GM18867 (cell line): ENCODE measurements at regions not wholly inside any gene's neighbourhood (a gene's known extent, or its start where the extent isn't known, plus 50 kb on each side); places are given as distances from the start of the nearest gene placed in this dataset.

ENCODE experiments used
- ATAC-seq: cut with Tn5 transposase; IDR thresholded peaks from one replicate; pipeline ENCODE4 v1.9.1; 2021; ENCODE audit warnings: mild to moderate bottlenecking, moderate library complexity; ENCODE audit not compliant: unreplicated experiment

DNA sequence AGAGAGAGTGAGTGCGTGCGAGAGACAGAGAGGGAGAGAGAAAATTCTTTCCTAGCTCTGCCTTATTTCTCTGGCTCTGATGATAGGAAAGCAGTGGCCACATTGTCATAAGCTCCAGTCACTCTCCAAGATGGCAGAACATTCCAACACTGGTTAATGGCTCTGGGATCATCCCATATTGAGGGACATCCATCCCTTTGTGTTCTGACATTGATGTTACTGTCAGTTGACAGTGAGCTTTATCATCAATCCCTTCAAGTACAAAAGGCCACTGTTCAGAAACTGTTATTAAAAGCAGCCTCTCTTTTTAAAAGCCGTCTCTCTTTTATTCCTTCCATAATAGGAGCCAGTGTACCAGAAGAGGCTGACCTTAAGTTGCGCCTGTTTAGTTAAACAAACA lies 1084.9 kb upstream of the RBFOX1 start:
- ATAC-seq: no peak

- no peak for ATAC-seq
These were observed 1085.5 kb upstream of the RBFOX1 start for GRCh38 chr16:6247150-6247549.

GRCh38 chr16:6246266-6246665 lies 1086.4 kb upstream of the RBFOX1 start:
- ATAC-seq: no peak

DNA sequence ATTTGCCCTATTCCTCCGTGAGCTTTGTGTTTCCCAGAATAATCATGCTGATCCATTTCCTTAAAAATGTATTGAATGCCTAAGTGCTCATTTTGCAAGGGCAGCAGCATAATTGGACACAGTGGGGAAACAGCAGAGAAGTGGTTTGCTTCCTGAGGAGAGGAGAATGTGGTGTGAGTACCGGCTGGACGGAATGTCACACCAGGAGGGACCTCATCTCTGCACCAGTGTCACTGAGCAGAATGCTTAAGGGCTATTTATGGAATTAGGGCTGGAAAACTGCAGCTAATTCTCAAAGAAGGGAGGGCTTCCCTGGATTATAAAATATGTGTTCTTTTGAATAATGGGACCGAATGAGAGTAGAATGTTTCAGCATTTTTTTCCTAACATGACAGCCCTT lies 1100.6 kb upstream of the RBFOX1 start:
- ATAC-seq: no peak

DNA sequence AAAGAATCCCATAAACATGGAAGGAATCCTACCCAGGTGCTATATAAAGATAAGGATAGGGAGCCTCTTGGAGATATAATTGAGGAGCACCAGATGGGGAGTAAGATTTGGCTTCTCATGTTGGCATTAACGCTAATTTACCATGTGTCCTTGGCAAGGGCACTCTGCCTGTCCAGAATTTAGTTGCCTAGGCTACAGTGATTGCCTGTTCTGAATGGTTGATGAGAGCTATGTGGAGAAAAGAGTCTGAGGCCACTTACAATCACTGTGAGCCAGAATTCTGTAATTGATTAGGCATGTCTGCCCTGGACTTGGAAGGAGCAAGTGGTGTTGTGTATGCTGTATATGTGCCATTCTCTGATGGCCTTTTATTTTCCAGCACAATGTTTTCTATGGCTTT lies 1101.2 kb upstream of the RBFOX1 start:
- no peak for ATAC-seq

- no peak for ATAC-seq
These were observed 1103.5 kb upstream of the RBFOX1 start for GRCh38 chr16:6229186-6229585.

DNA sequence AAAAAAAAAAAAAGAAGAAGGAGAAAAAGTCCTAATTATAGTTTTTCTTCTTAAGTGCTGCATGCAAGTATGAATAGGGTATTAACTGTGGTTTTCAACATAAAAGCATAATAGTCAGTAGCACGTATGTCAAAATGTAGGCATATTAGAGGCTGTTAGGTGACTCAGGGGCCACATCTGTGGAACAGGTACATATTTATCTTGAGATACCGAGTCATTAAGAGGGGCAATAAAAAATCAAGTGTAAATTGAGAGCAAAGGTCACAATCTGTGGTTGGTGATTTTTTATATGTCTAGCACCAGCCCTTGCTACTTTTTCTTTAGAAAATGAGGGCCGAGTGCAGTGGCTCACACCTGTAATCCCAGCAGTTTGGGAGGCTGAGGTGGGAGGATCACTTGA lies 1113.8 kb upstream of the RBFOX1 start:
- no peak for ATAC-seq

DNA sequence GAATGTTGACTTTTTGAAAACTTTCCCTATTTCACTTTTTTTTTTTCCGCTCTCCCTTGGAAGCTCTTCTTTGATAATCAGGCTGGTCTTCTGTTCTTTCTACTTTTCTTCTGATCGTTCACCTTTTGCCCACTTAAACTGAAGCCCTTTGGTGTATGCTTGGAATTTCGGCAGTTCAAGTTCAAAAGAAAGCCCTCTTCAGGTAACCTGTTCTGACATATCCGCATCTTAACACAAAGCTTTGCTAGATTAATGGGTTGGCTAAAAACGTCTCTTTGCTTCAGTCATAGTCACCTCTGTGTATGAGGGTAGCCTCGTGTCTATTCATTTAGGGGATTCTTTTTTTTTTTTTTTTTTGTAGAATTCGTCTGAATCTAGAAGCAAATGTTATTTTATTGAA lies 1115.8 kb upstream of the RBFOX1 start:
- no peak for ATAC-seq

GRCh38 chr16:6211644-6212043 lies 1114.0 kb upstream of the EEF2KMT start:
- no peak for ATAC-seq

DNA sequence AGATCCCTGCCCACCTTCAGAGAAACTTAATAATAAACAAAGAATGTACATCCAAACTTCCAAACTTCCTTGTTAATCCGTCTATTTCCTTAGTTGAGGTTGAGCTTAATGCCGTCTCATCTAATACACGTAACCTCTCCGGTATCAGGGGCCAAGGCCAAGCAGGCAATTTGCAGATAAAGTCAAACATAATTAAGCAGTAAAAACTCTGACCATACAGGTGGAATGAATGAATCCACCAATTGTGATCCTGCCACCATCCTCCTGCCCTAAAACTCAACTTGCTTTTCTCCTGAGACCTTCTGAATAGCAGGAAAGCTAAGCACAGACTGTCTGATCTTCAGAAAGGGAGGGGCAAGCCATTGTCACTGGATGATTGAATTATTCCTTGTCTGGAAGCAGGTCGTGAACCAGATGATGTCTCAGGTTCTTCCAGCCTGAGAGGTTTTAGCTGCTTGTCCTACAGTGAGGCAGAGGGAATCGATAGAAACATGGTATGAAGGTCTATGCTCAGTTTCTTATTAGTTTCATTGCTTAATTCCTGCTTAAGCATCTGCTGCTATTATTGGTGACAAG lies 1111.8 kb upstream of the EEF2KMT start:
- ATAC-seq: no peak

DNA sequence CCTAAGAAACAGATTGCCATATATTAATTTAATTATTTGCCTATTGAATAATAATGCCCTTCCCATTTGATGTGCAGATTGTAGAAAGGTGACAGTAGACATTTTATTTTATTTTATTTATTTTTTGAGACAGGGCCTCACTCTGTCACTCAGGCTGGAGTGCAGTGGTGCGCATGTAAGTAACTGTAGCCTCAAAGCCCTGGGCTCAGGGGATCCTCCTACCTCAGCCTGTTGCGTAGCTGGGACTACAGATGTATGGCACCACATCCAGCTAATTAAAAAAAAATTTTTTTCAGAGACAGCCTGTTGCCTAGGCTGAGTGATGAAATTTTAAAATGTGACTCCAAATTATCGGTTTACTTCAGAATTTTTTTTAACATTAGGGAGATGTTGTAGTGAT lies 1110.0 kb upstream of the EEF2KMT start:
- no peak for ATAC-seq

DNA sequence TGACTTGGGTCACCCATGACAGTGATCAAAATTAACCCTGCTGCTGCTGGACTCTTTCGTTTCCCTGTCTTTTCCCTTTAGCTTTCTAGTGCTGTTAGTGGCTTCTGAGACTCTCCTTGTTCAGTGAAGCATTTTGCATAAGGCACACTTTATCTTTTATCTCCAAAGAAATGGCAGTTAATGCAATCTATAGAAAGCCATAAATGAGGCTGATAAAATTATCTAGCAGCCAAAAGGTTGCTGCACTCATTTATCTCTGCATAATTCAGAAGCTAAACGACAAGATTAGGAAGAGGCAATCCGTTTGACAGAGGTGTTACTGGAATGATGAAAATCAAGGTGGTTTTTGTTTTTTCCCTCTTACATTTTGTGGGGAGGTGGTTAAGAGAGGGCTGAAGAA lies 1109.5 kb upstream of the EEF2KMT start:
- no peak for ATAC-seq

DNA sequence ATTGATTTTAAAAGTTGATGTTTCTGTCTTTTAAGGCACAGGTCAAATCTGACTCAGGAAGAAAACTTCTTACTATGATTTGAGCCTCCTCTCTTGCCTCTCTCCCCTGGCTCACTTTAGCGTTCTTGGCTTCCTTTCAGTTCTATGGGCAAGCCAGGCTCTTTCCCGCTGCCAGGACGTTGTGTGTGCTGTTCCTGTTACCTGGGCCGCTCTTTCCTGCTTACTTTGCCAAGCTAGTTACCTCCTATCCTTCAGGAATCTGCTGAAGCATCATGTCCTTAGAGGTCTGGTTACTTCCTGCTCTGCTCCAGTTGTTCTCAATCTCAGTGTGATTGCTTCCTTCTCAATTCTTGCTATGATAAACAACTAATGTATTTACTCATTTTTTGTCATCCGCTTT lies 1108.5 kb upstream of the EEF2KMT start:
- no peak for ATAC-seq

GRCh38 chr16:6204945-6205344 lies 1107.3 kb upstream of the EEF2KMT start:
- no peak for ATAC-seq

DNA sequence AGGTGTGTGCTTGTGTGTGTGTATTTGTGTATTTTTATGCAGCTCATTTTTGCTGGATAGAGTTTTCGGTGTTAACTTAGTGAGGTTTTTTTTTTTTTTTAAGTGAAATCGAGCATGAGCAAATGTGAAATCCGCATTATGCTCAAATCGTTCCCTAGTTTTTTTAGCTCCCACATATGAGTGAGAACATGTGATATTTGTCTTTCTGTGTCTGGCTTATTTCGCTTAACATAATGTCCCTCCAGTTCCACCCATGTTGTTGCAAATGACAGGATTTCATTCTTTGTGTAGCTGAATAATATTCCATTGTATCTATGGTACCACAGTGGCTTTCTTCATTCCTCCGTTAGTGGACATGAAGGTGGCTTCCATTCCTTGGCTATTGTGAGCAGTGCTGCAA lies 1103.3 kb upstream of the EEF2KMT start:
- ATAC-seq: no peak

- no peak for ATAC-seq
These were observed 1102.7 kb upstream of the EEF2KMT start for GRCh38 chr16:6200271-6200670.

DNA sequence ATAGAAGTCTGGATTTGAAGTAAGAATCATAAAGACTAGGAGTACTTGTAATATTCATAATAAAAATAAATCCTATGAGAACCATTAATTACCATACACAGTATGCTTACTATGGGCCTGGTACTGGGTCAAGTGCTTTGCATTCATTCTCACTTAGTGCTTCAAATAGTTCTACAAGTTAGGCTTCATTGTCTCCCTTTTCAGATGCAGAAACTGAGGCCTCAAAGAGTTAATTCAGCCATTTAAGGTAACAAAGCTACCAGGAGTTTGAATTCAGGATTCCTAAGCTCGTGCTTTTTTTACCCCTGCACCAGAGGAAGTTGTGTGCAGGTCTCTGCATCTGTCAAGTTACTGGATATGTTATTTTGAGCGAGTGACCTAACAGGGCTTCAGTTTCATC lies 1098.4 kb upstream of the EEF2KMT start:
- no peak for ATAC-seq

GRCh38 chr16:6193718-6194117 lies 1096.1 kb upstream of the EEF2KMT start:
- no peak for ATAC-seq

GRCh38 chr16:6192984-6193383 lies 1095.4 kb upstream of the EEF2KMT start:
- no peak for ATAC-seq

GRCh38 chr16:6192532-6192931 lies 1094.9 kb upstream of the EEF2KMT start:
- no peak for ATAC-seq

DNA sequence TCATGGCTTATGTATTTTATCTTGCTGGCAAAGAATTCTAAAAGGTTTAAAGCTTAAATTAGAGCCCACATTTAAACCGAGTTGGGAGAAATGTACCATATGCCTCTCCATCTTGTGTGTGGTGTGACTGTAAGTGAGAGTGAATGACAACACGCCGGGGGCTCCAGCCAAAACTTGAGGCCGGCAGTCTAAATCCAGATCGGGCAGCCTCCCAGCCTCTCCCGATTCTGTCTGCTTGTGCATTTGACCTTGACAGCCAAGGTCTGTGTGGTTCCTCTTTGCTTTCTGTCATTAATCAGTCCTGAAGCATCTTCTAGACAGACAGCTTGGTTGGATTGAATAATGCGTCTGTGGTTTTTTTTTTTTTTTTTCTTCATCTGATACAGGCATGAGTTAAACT lies 1093.2 kb upstream of the EEF2KMT start:
- no peak for ATAC-seq

GRCh38 chr16:6189216-6189615 lies 1091.6 kb upstream of the EEF2KMT start:
- no peak for ATAC-seq

GRCh38 chr16:6177616-6178180 lies 1080.1 kb upstream of the EEF2KMT start:
- ATAC-seq: no peak
